IMR-90 (cell line): ENCODE measurements at regions not wholly inside any gene's neighbourhood (a gene's known extent, or its start where the extent isn't known, plus 50 kb on each side); places are given as distances from the start of the nearest gene placed in this dataset.

Source experiments
- ATAC-seq: fragments of 200-7000 bp; cut with Tn5 transposase; 2 replicates; pipeline ENCODE4 v1.9.1; 2020; ENCODE audit warnings: low read depth, mild to moderate bottlenecking, moderate library complexity
- BruUV-seq: library from RNA; stranded (reverse); fragments of 400-500 nt; replicated peaks from 2 replicates; lab custom pipeline; 2021; lab: Mats Ljungman, UMichigan
- CTCF ChIA-PET: fragments of 300-600 bp; formaldehyde crosslinking; extraction: SDS; loops from one replicate; lab custom pipeline; 2021; ENCODE audit warnings: antibody characterized with exemption; lab: Yijun Ruan, JAX
- POLR2A ChIA-PET: fragments of 300-600 bp; sonication (Branson Sonifier 250); formaldehyde crosslinking; loops from one replicate; lab custom pipeline; 2022; ENCODE audit warnings: antibody characterized with exemption; ENCODE audit not compliant: unreplicated experiment; lab: Charles Lee
- DNase-seq: peaks from one replicate; pipeline ENCODE4 v3.0.0; 2013
- H2AFZ ChIP-seq: replicated peaks from 2 replicates; pipeline ENCODE3; 2013; ENCODE audit warnings: low read length, mild to moderate bottlenecking; ENCODE audit not compliant: poor library complexity
- H2AK5ac ChIP-seq: 2 replicates; pipeline ENCODE4 v1.6.1; 2013; ENCODE audit warnings: low read depth, low read length, inconsistent platforms
- H2AK9ac ChIP-seq: replicated peaks from 2 replicates; pipeline ENCODE3; 2013; ENCODE audit warnings: mild to moderate bottlenecking, low read depth, low read length, moderate library complexity; ENCODE audit not compliant: poor library complexity
- H2BK120ac ChIP-seq: 2 replicates; pipeline ENCODE4 v1.6.1; 2013; ENCODE audit warnings: low read depth, low read length, inconsistent platforms
- H2BK15ac ChIP-seq: 3 replicates; pipeline ENCODE4 v1.6.1; 2013; ENCODE audit warnings: low read depth, low read length, inconsistent platforms
- H2BK20ac ChIP-seq: 2 replicates; pipeline ENCODE4 v1.6.1; 2013; ENCODE audit warnings: low read depth, mild to moderate bottlenecking, inconsistent platforms, low read length, moderate library complexity
- H2BK5ac ChIP-seq: 2 replicates; pipeline ENCODE4 v1.6.1; 2013; ENCODE audit warnings: mild to moderate bottlenecking, low read depth, low read length, inconsistent platforms; ENCODE audit not compliant: poor library complexity, severe bottlenecking
- H3K14ac ChIP-seq: replicated peaks from 2 replicates; pipeline ENCODE4 v1.6.1; 2013; ENCODE audit warnings: low read depth, low read length, inconsistent platforms
- H3K18ac ChIP-seq: 2 replicates; pipeline ENCODE4 v1.6.1; 2013; ENCODE audit warnings: low read depth, low read length, control low read depth
- H3K23ac ChIP-seq: 2 replicates; pipeline ENCODE4 v1.6.1; 2013; ENCODE audit warnings: low read depth, low read length, inconsistent platforms
- H3K27ac ChIP-seq: 2 replicates; pipeline ENCODE4 v1.5.1; 2013; ENCODE audit warnings: mild to moderate bottlenecking, control low read depth, low read length; ENCODE audit not compliant: insufficient read depth
- H3K27me3 ChIP-seq: 2 replicates; pipeline ENCODE4 v1.6.1; 2013; ENCODE audit warnings: low read length; ENCODE audit not compliant: control insufficient read depth, insufficient read depth
- H3K36me3 ChIP-seq: 2 replicates; pipeline ENCODE4 v1.6.1; 2013; ENCODE audit warnings: low read length, mixed read lengths; ENCODE audit not compliant: control insufficient read depth, insufficient read depth
- H3K4ac ChIP-seq: 2 replicates; pipeline ENCODE4 v1.6.1; 2013; ENCODE audit warnings: low read depth, low read length, inconsistent platforms
- H3K4me1 ChIP-seq: 2 replicates; pipeline ENCODE4 v1.6.1; 2013; ENCODE audit warnings: low read length, mixed read lengths; ENCODE audit not compliant: control insufficient read depth, insufficient read depth
- H3K4me2 ChIP-seq: 2 replicates; pipeline ENCODE4 v1.6.1; 2013; ENCODE audit warnings: low read depth, mild to moderate bottlenecking, control low read depth, low read length, moderate library complexity
- H3K4me3 ChIP-seq: 2 replicates; pipeline ENCODE4 v1.5.1; 2013; ENCODE audit warnings: low read depth, mild to moderate bottlenecking, control low read depth, low read length, moderate library complexity; ENCODE audit not compliant: insufficient read depth
- H3K56ac ChIP-seq: 2 replicates; pipeline ENCODE4 v1.6.1; 2013; ENCODE audit warnings: low read length, inconsistent platforms; ENCODE audit not compliant: insufficient read depth; ENCODE audit errors: extremely low read depth
- H3K79me1 ChIP-seq, 2 experiments: 2 replicates each; pipeline ENCODE4 v1.6.1; 2013; ENCODE audit warnings: low read length in 2 of 2, inconsistent platforms in 1 of 2, low read depth in 1 of 2
- H3K9ac ChIP-seq: 2 replicates; pipeline ENCODE4 v1.6.1; 2013; ENCODE audit warnings: low read depth, low read length, control low read depth
- H3K9me1 ChIP-seq: 2 replicates; pipeline ENCODE4 v1.6.1; 2013; ENCODE audit warnings: low read length, inconsistent platforms; ENCODE audit not compliant: insufficient read depth
- H3K9me3 ChIP-seq: 2 replicates; pipeline ENCODE4 v1.6.1; 2013; ENCODE audit warnings: low read length; ENCODE audit not compliant: control insufficient read depth, insufficient read depth
- H4K20me1 ChIP-seq: 2 replicates; pipeline ENCODE4 v1.6.1; 2013; ENCODE audit warnings: low read length, inconsistent platforms; ENCODE audit not compliant: insufficient read depth
- H4K5ac ChIP-seq: 2 replicates; pipeline ENCODE4 v1.6.1; 2013; ENCODE audit warnings: mild to moderate bottlenecking, low read depth, low read length, control low read depth
- H4K8ac ChIP-seq, 2 experiments: 2 replicates each; pipeline ENCODE4 v1.6.1; 2013; ENCODE audit warnings: low read depth in 2 of 2, low read length in 2 of 2, control low read depth in 1 of 2, inconsistent platforms in 1 of 2
- H4K91ac ChIP-seq: 2 replicates; pipeline ENCODE4 v1.6.1; 2013; ENCODE audit warnings: low read depth, low read length, inconsistent platforms; ENCODE audit not compliant: insufficient read depth
- BHLHE40 ChIP-seq: fragments of 150-350 bp; IDR thresholded peaks from 2 replicates; pipeline ENCODE4 v1.6.1; 2016; ENCODE audit warnings: mild to moderate bottlenecking, low read depth, low read length
- CEBPB ChIP-seq: IDR thresholded peaks from 2 replicates; pipeline ENCODE4 v1.6.1; 2012; ENCODE audit warnings: low read depth, low read length, improper control_type of control experiment
- CHD1 ChIP-seq: IDR thresholded peaks from 2 replicates; pipeline ENCODE4 v1.6.1; 2012; ENCODE audit warnings: low read depth, low read length, improper control_type of control experiment
- CTCF ChIP-seq: conservative IDR thresholded peaks from 2 replicates; pipeline ENCODE4 v1.5.1; 2012; ENCODE audit warnings: mild to moderate bottlenecking, low read depth, low read length, improper control_type of control experiment
- ELK1 ChIP-seq: fragments of 150-350 bp; IDR thresholded peaks from 2 replicates; pipeline ENCODE4 v1.6.1; 2016; ENCODE audit warnings: low read depth, mild to moderate bottlenecking, low read length, moderate library complexity, borderline replicate concordance
- FOS ChIP-seq: fragments of 150-350 bp; IDR thresholded peaks from 2 replicates; pipeline ENCODE4 v1.6.1; 2016; ENCODE audit warnings: low read depth, low read length
- MAFK ChIP-seq: IDR thresholded peaks from 2 replicates; pipeline ENCODE4 v1.6.1; 2012; ENCODE audit warnings: low read depth, low read length, improper control_type of control experiment
- MAZ ChIP-seq: IDR thresholded peaks from 2 replicates; pipeline ENCODE4 v1.6.1; 2012; ENCODE audit warnings: low read depth, mild to moderate bottlenecking, low read length, improper control_type of control experiment, moderate library complexity, borderline replicate concordance
- MXI1 ChIP-seq: IDR thresholded peaks from 2 replicates; pipeline ENCODE4 v1.6.1; 2012; ENCODE audit warnings: low read depth, mild to moderate bottlenecking, low read length, moderate library complexity, borderline replicate concordance
- NFE2L2 ChIP-seq: fragments of 150-350 bp; IDR thresholded peaks from 2 replicates; pipeline ENCODE4 v1.6.1; 2016; ENCODE audit warnings: low read depth, mild to moderate bottlenecking, low read length
- POLR2A ChIP-seq: IDR thresholded peaks from 2 replicates; pipeline ENCODE4 v1.6.1; 2012; ENCODE audit warnings: mild to moderate bottlenecking, low read depth, low read length
- RAD21 ChIP-seq: IDR thresholded peaks from 2 replicates; pipeline ENCODE4 v1.6.1; 2012; ENCODE audit warnings: low read length, improper control_type of control experiment
- RCOR1 ChIP-seq: IDR thresholded peaks from 2 replicates; pipeline ENCODE4 v1.6.1; 2012; ENCODE audit warnings: mild to moderate bottlenecking, low read length, improper control_type of control experiment; ENCODE audit not compliant: insufficient replicate concordance
- RFX5 ChIP-seq: IDR thresholded peaks from 2 replicates; pipeline ENCODE4 v1.8.0; 2012; ENCODE audit warnings: low read depth, mild to moderate bottlenecking, low read length, moderate library complexity
- USF2 ChIP-seq: fragments of 150-350 bp; IDR thresholded peaks from 2 replicates; pipeline ENCODE4 v1.6.1; 2017; ENCODE audit warnings: mild to moderate bottlenecking, antibody characterized with exemption, low read length, low read depth
- WGBS, 2 experiments: methylation state at CpG; one replicate each; pipeline versions ENCODE4 v1.1.5 to v1.1.7; 2013; ENCODE audit warnings: missing lambda C conversion rate in 2 of 2; ENCODE audit not compliant: insufficient read length in 1 of 2; ENCODE audit errors: extremely low coverage in 2 of 2; 5-methylcytosine and 5-hydroxymethylcytosine counted together
- dilution Hi-C: fragments of 300-500 bp; cut with HindIII; formaldehyde crosslinking; loops from one replicate; pipeline ENCODE4 v1.14.3; 2018; ENCODE audit warnings: low sequenced_read_pairs; ENCODE audit not compliant: unreplicated experiment
- in situ Hi-C: fragments of 300-500 bp; cut with MboI; formaldehyde crosslinking; loops from 3 replicates; pipeline ENCODE4 v1.14.3; 2019; ENCODE audit warnings: low sequenced_read_pairs, inconsistent platforms, mixed read lengths
- intact Hi-C: fragments of 100-400 bp; cut with micrococcal nuclease; formaldehyde crosslinking; loops from 2 replicates; pipeline ENCODE4 v1.10.0; 2022

DNA sequence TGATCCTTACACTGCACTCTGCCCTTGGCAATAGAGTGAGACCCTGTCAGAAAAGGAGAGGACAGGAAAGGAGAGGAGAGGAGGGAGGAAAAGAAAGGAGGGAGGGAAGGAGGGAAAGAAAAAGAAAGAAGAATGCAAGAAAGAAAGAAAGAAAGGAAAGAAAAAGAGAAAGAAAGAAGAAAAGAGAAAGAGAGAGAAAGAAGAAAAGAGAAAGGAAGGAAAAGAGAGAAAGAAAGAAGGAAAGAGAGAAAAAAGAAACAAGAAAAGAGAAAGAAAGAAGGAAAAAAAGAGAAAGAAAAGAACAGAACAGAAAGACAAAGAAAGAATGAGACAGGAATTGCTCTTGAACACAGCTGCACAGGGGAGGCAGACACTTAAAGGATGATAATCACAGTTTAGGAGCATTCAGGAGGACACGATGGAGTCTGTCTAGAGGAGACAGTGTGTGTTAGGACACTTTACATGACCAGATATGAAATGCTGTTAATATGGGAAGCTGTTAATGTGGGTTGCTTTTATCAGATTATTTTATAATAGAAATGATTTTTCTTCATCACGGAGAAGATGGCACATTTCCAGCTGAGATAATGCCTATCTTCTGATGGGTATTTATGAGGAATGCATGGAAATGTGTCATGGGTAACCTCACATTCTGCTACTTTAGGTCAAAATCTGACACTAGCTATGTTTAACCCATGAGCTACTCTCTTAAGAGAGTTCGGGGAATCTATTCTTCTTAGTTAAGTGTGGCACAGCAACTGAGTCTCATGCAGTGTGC is 160.5 kb downstream of the BAMBI start:
- Histone ChIP-seq H4K91ac (no peak overlapping the region; the same call in 1 of the 2 replicates), H2AK9ac (no peak overlapping the region), H3K4me2 (no peak overlapping the region), H3K14ac (peak overlapping the region; percentile 78; the same call in 1 of the 2 replicates), H3K9me1 (peaks cover 5% of the 10 kb centered on the region), H2BK5ac (peak overlapping the region; percentile 42), H3K56ac (no peak overlapping the region), H3K18ac (peak overlapping the region; percentile 45; the same call in 1 of the 2 replicates), H3K9me3 (no peaks in the 10 kb centered on the region), H4K8ac (no peak overlapping the region), H3K36me3 (no peaks in the 10 kb centered on the region), H3K4me3 (no peak overlapping the region), H3K4ac (peak overlapping the region; percentile 52), H2AFZ (no peak overlapping the region), H3K23ac (0 out of 2 replicates have a peak overlapping the region, but pooled peaks have one; percentile 72), H3K27me3 (no peaks in the 10 kb centered on the region), H3K9ac (no peak overlapping the region), H2AK5ac (no peak overlapping the region), H4K5ac (no peak overlapping the region), H3K27ac (no peak overlapping the region), H2BK15ac (no peak overlapping the region), H3K4me1 (peaks cover 12% of the 10 kb centered on the region), H3K79me1 (no peaks in the 10 kb centered on the region), H4K20me1 (peaks cover 5% of the 10 kb centered on the region; the same call in 1 of the 2 replicates), H2BK120ac (peak overlapping the region; percentile 48), H2BK20ac (peak overlapping the region; percentile 44; the same call in 1 of the 2 replicates)
- DNase-seq (no peak), ATAC-seq (no peak)
- TF ChIP-seq NFE2L2 (no peak), RCOR1 (no peak), CHD1 (no peak), ELK1 (no peak), MAFK (no peak), CEBPB (no peak), FOS (no peak), BHLHE40 (no peak), RFX5 (no peak), MAZ (no peak), POLR2A (no peak), RAD21 (no peak), CTCF (no peak), MXI1 (no peak), USF2 (no peak)
- BruUV-seq = no TSS peak
- no CpG with 5 or more reads among the region's 3 CpGs for WGBS, 2 experiments
- intact Hi-C loops = no loop called here
- dilution Hi-C loops = no loop called here
- in situ Hi-C loops = no loop called here
- CTCF ChIA-PET = no interaction called here
- POLR2A ChIA-PET = no interaction called here
